ENCODE measurements at regions not wholly inside any gene's neighbourhood (a gene's known extent, or its start where the extent isn't known, plus 50 kb on each side); places are given as distances from the start of the nearest gene placed in this dataset.

DNA sequence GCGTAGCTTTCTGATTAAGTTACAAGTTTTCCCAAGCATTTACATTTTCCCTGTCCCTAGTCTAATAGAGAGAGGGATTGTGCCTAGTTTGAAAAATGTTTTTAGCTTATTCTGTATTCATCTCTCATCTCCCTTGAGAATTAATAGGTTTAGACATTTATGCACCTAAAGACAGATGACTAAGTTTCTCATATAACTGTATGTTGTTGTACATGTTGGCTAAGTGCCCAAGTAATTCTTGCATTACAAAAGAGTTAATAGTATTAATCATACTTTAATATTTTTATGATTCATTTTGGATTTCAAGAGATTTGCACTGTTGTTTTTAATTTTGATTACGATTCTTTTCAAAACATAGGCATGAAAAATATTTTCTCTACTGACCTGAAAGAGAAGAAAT, 109.0 kb upstream of the TBL1XR1 start:
- no peak for DNase-seq

DNA sequence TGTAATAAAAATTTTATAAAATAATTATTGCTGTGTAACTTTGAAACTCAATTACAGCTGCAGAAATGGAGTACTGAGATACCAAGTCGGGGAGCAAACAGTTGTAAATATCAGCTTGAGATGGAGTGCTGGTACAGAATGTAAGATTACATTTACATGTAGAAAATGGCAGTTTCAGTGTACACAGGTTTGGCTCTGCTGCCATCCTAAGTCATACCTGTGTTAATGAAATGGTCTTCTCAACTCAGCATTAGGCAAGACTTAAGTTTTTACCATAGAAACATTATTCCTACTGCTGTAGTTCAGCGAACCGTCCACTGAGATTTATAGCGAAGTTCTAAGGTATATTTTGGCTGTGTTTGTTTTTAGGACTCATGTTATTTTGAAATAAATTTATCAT, 110.1 kb upstream of the TBL1XR1 start:
- no peak for DNase-seq

DNA sequence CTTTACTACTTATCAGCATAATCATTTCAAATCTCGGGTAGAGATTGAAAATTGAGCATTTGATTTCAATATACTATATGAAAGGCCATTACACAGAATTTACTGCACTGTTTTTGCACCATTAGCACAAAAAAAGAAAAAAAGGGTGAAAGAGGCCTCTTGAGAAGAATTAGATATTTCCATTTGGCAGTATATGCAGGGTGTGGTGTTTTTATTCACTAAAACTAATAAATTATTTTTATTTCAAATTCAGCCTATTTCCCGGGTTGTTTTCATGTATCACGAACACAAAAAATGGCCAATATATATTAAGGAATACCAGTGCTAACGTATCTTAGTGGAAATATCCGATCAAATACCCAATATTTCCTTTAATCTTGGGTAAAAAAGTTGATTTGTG, 110.5 kb upstream of the TBL1XR1 start:
- no peak for DNase-seq

DNA sequence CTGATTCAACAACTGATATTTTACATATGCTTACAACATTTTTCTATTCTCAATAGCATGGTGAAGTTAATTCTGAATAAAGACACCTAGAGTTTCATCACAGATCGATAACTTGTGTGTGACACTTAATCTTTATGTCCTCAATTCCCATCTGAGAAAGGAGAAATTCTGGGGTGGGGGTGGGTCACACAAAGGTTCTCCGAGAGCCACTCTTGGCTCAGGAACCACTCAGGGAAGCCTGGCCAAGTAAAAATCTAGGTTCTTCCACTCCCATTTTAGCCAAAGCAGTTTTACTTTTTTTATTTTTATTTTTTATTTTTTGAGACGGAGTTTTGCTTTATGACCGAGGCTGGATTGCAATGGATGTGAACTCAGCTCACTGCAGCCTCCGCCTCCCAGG, 111.0 kb upstream of the TBL1XR1 start:
- no peak for DNase-seq

DNA sequence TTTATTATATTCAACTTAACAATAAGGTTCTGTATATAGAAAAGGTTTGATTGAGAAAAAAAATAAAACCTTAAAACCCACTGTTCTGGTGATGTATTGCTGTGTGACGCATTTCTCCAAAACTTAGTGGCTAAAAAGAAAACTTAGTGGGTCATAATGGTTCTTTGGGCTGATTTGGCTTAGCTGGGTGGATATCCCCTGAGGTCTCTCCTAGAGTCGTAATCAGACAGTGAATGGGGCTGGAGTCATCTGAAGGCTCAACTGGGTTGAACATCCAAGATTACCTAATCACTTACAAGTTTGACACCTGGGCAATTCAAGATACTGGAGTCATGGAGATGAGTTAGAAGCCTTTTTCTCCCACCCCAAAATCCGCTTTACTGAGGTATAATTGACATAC, 111.6 kb upstream of the TBL1XR1 start:
- no peak for DNase-seq

DNA sequence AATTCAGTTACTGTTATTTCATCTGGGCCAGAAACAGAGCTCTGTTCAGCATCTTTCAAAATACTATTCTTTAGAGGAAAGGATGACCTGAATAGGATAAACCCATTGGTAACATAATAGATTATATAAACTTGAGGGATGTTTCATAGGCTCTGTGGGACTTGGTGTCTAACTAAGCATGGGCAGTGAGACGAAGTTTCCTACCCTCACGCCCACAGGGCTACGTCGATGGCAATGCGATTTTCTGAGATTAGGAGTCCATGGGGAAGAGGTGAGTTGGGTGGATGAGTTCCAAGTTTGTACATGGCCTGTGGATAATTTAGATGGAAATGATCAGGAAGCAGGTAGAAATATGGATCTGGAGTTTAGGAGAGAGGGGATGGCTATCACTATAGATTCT, 115.2 kb upstream of the TBL1XR1 start:
- DNase-seq = no peak

DNA sequence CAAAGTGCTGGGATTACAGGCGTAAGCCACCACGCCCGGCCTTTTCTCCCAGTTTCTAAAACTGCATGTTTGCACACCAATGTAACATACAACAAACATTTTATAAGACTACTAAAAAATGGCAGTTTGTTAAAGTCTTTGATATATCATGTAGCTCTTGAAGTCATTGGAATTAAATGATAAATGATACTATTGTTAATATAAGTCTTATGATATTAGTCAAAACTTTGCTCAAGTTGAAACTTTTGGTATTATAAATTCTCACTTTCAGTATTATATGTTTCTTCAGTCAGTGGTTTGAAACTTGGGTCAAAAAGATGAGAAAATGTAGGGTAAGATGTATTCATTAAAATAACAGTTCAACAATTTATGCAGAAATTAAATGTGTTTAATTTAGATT, 117.6 kb upstream of the TBL1XR1 start:
- no peak for DNase-seq

DNA sequence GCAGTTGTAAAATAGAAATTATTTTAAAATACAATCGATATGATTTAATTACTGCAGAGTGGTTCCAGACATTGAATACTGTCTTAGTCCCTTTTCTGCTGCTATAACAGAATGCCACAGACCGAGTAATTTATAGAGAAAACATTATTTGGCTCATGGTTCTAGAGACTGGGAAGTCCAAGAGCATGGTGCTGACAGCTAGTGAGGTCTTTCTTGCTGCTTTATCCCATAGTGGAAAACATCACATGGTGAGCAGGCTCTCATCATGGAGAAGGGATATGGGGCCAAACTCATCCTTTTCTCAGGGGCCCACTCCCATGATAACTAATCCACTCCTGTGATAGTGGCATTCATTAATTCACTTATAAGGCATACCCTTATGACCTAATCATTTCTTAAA, 120.0 kb upstream of the TBL1XR1 start:
- no peak for DNase-seq

DNA sequence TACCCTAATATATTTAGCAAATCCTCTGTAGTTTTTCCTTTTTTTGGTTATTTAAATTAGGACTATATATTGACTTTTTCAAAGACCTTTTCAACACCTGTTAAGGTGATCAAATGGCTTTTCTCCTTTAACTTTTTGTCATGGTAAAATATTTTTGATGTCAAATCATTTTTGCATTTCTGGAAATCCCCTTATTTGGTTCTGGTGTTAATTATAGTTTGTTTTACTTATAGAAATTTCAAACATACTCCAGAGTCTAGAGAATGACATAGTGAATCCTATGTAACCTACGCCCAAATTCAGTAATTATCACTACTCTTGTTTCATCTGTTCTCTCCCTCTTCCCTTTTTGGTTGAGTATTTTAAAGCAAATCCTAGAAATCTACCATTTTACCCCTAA, 121.3 kb upstream of the TBL1XR1 start:
- DNase-seq = no peak

DNA sequence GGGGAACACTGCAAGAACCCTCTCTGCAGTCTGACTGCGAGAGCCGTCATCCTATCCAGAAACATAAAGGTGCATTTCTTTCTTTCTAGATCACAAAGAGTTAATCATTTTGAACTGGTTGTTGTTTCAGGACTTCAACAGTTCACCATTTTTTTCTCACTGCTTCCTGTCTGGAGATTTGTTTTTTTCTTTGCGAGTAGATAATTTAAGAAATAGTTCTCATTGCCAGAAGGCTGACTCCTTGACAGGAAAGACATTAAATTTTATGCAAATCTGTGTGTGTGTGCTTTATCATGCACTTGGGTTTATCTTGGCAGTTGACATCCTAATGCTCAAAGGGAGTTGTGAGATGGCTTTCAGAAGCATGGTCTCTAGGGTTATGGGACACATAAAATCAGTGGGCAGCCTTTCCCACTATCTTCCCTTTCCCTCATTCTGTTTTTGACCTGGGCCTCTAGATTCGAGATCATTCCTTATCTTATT, 123.5 kb upstream of the TBL1XR1 start:
- DNase-seq = peak; percentile 52

DNA sequence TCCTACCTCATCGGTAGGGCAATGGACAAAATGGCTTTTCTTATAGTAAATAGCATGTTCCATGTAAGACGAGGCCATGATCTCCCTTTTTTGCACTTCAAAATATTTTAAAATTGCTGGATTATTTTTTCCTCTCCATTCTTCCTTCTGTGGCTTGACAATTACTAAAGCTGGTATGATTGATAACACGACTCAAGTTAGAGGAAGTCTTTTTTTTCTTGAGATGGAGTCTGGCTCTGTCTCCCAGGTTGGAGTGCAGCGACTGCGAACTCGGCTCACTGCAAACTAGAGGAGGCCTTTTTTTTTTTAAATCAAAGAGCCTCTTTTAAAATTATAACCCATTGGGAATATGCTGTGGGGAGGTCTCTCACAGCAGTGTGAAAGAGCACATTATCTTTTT, 124.5 kb upstream of the TBL1XR1 start:
- DNase-seq = peak; percentile 67

DNA sequence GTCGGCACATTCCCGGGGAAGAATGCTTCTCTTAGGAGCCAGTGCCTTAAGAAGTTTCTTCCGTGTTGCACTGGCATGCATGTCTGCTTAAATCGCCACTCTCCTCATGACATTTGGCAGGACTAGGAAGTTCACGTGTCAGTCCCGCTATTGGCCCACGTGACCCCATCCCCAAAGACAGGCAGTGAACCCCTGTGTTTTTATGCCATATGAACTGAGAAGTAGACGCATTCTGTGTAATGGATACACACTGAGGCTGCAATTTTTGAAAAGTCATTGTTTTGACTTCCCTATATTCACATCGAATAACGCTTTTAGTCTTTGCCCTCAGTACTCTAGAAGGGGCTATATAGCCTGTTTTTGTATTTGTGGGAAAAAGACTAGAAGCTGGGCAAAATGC, 125.6 kb upstream of the TBL1XR1 start:
- peak; percentile 55 for DNase-seq

DNA sequence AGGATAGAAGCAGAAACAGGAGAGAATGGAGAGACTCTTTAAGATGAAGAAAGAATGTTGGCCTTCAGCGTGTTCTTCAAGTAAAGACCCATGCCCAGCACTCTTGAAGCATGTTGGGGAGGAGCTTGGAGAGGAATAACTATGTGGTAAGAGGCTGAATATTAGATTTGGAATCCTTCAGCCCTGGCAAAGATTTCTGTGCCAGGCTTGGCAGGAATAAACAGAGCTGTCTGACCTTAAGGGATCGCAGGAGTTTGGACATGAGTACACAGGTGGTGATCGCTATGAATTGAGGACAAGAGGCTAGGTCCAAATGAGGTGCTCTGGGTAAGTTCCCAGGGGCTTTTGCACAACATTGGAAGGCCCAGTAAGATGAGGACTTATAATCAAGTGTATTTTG, 132.6 kb upstream of the TBL1XR1 start:
- DNase-seq = no peak

DNA sequence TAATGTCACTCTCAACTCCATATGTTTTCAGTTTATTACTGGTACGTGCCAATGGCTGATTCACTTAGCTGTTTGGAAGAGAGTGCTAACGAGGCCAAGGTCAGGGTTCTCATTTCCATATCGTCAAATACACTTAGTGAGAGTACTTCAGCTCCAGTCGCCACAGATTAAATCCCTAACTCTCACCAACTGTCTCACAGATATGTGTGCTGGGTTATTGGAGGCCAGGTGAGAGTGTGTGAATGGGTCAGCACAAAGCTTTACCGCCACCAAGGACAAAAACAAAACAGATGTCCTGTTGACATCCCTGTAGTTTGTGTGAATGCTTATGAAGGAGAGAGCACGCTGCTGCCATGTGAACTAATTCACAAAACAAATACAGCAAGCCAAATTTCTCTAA, 133.5 kb upstream of the TBL1XR1 start:
- no peak for DNase-seq

DNA sequence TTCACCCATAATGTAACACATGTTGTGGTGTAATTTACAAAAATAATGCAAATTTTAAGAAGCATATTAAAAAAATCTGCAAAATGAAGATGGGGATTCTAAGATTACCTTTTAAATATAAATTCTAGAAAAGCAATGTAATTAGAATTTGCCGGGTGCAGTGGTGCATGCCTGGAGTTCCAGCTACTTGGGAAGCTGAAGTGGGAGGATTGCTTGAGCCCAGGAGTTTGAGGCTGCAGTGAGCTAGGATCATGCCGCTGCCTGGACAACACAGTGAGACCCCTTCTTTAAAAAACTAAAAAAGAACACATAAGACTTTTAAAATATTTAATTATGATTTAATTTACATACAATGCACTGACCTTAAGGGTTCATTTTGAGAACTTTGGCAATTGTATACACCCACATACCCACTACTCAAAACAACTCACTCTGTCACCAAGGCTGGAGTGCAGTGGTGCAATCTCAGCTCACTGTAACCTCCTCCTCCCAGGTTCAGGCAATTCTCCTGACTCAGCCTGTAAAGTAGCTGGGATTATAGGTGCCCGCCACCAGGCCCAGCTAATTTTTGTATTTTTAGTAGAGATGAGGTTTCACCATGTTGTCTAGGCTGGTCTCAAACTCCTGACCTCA, 134.0 kb upstream of the TBL1XR1 start:
- DNase-seq = no peak

DNA sequence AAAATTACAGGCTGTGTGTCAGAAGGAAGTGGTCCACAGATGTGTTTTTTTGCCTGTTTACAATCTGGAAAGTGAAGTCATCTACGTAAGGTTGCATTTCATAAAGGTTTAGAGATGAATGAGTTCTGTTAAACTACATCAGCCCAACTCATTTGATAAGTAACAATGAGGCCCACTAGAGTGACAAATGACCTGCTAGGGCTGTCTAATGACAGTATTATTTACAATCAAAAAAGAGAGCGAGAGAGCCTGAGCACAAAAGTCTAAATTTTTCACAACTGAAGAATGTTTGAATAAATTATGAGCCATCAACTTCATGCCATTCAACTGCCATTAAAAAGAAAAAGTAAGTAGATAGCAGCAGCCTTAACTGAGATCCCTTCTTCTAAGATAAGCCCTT, 135.7 kb upstream of the TBL1XR1 start:
- DNase-seq = no peak

DNA sequence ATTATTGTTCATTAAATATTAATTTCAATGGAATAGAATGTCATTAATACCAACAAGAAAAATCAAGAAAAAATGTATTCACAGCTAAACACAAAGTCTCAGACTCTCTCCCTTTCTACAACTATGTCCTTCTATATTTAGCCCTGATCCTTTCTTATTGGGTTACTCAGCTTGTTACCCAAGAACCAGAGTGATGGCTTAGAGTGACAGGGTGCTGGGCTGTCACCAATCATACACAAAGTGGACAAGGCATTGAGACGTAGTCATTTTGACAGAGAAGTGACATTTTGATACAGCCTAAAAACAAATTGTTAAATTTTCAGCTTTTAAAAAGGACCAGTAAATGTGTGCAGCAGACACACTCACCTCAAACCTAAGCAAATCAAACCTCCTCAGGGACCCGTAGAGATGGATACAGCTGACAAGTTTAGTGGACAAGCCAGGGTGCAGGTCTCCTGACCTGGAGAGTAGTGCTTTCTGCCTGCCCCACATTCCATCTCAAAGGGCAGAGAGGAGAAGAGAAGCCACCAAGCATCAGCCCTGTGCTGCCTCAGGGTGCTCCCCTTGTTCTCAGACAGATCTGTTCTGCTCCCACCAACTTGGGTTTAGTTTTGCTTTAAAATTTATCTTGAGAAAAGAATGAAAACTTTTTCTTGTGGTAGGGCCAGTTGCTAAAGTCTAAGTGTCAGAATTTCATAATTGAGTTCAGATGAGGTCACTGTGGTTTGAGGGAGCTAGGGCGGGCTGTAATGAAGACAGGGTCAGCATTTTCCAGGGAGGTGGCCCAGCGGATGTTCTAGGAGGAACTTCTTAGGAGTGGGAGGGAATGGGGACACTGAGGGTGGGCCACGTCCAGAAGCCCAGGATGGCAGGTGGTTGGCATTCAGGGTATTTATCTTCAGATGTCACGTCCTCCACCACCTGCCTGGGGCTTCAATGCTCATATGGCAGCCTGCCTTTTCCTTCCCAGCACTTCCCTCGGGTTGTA, 136.5 kb upstream of the TBL1XR1 start:
- DNase-seq = peak; percentile 70

DNA sequence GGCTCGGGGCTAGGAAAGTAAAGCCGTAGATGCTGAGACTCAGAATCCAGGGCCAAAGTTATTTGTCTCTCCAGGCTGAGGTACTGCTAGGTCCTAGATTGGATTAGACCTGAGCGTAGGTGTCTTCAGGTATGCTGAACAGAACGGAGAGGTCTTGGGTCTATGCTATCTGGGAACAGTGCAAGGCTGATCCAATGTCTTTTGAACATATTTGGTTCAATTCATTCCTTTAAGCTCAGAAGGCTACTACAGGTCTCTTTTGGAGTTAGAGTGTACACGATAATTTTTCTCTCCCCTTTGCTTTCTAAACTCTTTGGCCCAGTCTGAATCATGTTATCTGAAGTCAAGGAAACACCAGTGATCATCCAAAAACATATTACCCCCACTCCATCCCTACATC, 137.5 kb upstream of the TBL1XR1 start:
- DNase-seq = no peak

DNA sequence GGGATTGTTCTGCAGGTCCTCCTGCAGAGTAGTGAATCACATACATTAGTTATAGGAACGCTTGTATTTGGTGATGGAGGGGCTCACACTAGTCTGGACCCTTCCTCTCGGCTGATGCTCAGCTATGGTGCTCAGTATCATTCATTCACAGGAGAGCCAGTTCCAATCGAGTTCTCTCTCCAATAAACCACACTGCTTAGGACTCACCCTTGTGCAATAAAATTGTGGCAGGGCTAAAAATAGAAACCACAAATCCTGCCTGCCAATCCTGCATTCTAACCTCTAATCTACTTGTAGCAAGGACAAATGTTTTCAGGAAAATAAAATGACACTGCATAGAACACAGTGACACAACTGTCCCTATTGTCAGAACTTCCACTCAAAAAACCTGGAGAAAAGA, 138.4 kb upstream of the TBL1XR1 start:
- DNase-seq = peak; percentile 57

DNA sequence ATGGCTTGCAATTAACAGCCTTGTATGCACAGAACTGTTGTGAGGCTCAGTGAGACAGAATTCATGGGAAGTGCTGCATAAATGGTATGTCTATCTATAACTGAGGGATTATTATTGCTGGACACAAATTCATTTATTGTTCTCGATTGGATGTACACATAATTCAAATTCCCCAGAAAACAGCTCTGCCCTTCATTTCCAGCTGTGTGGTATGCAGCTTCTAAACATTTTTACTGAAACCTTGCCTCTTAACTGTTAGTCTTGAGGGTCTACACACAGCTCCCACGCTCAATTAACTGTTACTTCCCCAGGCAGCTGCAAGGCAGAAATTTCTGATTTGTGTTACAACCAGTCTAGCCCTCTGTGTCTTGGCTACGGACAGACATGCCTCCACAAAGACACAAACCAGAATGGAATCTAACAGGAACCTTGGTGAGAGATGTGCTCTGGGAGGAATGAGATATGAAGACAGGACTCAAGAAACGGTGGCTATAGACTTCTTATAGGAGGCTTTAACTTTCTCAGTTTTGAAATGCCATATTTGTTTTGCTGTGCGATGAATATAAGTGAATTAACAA, 139.7 kb upstream of the TBL1XR1 start:
- no peak for DNase-seq

DNA sequence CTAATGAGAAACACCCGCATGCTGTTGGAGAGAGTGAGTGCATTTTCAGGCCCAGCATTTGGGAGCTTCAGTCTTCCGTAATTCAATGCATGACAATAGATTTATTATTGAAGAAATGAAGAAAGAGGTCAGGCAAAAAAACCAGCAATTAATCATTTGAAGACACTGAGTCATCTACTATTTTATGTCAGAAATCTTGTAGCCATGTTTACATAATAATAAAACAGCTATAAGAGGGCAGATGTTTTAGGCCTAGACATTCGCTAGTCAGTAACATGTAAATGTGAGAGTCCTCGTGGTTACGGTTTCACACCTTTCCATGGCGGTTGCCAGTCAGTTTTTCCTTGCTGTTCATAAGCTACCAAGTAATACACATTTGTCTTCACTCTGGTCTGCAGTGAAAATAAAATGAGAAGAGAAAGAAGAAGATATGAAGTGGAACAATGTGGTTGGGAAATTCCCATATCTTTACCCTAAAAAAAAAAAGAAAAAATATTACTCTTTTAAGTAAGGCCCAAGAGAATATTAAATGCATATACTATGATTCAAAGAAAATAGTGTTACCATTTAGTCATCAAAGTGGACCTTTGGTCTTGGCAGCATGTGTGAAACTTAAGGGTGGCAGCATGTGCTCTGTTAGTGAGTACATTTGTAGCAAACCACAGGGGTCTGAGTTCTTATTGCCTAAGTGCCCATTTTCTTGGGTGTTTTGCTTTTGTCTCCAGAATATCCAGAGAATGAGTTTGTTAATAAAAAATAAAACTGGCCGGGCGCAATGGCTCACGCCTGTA, 140.5 kb upstream of the TBL1XR1 start:
- DNase-seq = no peak

DNA sequence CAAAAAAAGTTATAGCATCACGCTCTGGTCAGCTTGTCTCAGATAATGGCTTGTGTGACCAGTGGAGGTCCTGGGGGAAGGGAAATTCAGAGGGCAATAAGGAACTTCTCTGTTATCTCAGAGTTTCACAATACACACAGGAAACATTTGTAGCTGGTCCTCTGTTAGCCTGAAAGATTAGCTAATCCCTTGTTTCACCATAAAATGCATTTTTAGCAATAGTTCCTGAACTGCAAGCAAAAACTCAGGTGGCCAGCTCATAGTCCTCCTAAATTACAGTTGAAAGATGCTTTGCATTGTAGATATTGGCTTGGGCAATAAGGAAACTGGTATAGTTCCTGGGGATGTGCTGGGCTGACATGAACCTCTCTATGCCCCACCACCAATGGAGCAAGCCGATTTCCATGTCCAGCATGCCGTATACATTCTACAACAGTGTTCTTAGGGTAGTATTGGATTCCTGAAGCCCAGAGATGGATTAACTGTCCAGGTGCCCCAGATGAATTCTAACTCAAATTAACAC, 141.5 kb upstream of the TBL1XR1 start:
- DNase-seq = peak; percentile 94

DNA sequence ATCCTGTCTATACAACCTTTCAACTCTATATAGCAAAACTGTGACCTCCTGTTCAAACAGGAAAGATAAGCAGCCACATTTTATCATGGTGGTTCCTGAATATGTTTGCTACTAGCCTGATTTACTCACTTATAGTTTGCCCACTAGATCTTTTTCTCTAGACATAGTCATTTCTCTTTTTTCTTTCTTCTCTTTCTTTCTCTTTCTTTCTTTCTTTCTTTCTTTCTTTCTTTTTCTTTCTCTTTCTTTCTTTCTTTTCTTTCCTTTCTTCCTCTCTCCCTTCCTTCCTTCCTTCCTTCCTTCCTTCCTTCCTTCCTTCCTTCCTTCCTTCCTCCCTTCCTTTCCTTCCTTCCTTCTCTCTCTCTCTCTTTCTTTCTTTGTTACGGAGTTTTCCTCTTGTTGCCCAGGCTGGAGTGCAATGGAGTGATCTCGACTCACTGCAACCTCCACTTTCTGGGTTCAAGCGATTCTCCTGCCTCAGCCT, 142.0 kb upstream of the TBL1XR1 start:
- peak; percentile 83 for DNase-seq

Data from hematopoietic multipotent progenitor cell treated with erythropoietin and hydrocortisone succinate and interleukin-3 and kit ligand, for 4 days (in vitro differentiated cells).